Fibroblast of skin of abdomen (primary cell): ENCODE measurements at regions not wholly inside any gene's neighbourhood (a gene's known extent, or its start where the extent isn't known, plus 50 kb on each side); places are given as distances from the start of the nearest gene placed in this dataset.

Experiments
- DNase-seq: peaks from one replicate; pipeline ENCODE4 v3.0.0-alpha.2; 2013

GRCh38 chr16:51453251-51453650 is 302.2 kb upstream of the SALL1 start:
- DNase-seq = no peak

- no peak for DNase-seq
Measured at GRCh38 chr16:51450909-51451308, 299.8 kb upstream of the SALL1 start.

GRCh38 chr16:51450376-51450775 is 299.3 kb upstream of the SALL1 start:
- no peak for DNase-seq

GRCh38 chr16:51449441-51449840 is 298.4 kb upstream of the SALL1 start:
- no peak for DNase-seq

GRCh38 chr16:51445250-51445649 is 294.2 kb upstream of the SALL1 start:
- peak; percentile 13 for DNase-seq

GRCh38 chr16:51443934-51444333 is 292.9 kb upstream of the SALL1 start:
- DNase-seq = no peak

- no peak for DNase-seq
Measured at GRCh38 chr16:51442141-51442870, 291.2 kb upstream of the SALL1 start.

GRCh38 chr16:51440131-51440889 is 289.2 kb upstream of the SALL1 start:
- no peak for DNase-seq

GRCh38 chr16:51439271-51439670 is 288.2 kb upstream of the SALL1 start:
- no peak for DNase-seq

GRCh38 chr16:51436742-51437141 is 285.7 kb upstream of the SALL1 start:
- no peak for DNase-seq

GRCh38 chr16:51434567-51435198 is 283.6 kb upstream of the SALL1 start:
- no peak for DNase-seq

GRCh38 chr16:51433599-51433998 is 282.5 kb upstream of the SALL1 start:
- no peak for DNase-seq

GRCh38 chr16:51431517-51432241 is 280.6 kb upstream of the SALL1 start:
- peak; percentile 99 for DNase-seq

- DNase-seq = no peak
Measured at GRCh38 chr16:51430716-51431369, 279.8 kb upstream of the SALL1 start.

- DNase-seq = peak; percentile 48
Measured at GRCh38 chr16:51429041-51429440, 278.0 kb upstream of the SALL1 start.

GRCh38 chr16:51427085-51427484 is 276.0 kb upstream of the SALL1 start:
- no peak for DNase-seq

- no peak for DNase-seq
Measured at GRCh38 chr16:51426276-51426675, 275.2 kb upstream of the SALL1 start.

- DNase-seq = no peak
Measured at GRCh38 chr16:51420247-51420646, 269.2 kb upstream of the SALL1 start.

- DNase-seq = no peak
Measured at GRCh38 chr16:51419768-51420167, 268.7 kb upstream of the SALL1 start.

GRCh38 chr16:51418258-51418657 is 267.2 kb upstream of the SALL1 start:
- DNase-seq = no peak

GRCh38 chr16:51416926-51417325 is 265.9 kb upstream of the SALL1 start:
- peak; percentile 73 for DNase-seq

GRCh38 chr16:51410125-51410524 is 259.1 kb upstream of the SALL1 start:
- DNase-seq = no peak
